ENCODE measurements at regions not wholly inside any gene's neighbourhood (a gene's known extent, or its start where the extent isn't known, plus 50 kb on each side); places are given as distances from the start of the nearest gene placed in this dataset.

DNA sequence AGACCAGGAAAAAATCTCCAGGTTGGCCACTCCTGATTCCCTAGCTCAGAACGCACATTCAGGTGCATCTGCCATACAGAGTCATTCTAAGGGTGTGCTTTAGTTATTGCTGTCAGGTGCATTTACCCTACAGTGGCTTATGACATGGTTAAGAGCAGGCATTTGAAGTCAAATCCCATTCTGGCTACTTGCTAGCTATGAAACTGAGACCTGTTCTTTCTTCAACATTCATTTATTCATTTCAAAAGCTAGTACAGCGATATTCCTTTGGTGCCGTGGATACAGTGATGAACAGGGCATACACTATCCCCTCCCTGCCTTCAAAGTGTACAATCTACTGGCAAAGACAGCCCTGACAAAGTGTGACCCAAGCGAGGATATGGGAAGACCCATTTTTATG lies 508.3 kb downstream of the NPIPA7 start:
- no peaks in the 10 kb centered on the region for H3K9me3 ChIP-seq (ENCODE audit: control insufficient read depth, low read depth, low read length)
- H3K9ac ChIP-seq (ENCODE audit: low read length): no peak overlapping the region
- H3K27ac ChIP-seq (ENCODE audit: low read length): no peak overlapping the region
- no peaks in the 10 kb centered on the region for H3K36me3 ChIP-seq (ENCODE audit: control insufficient read depth, low read depth, low read length)
- no peaks in the 10 kb centered on the region for H3K27me3 ChIP-seq (ENCODE audit: control insufficient read depth, insufficient read depth, low read length)
- no peak overlapping the region for H3K4me3 ChIP-seq (ENCODE audit: low read length)
- no peaks in the 10 kb centered on the region for H3K4me1 ChIP-seq (ENCODE audit: control insufficient read depth, low read depth, low read length)

DNA sequence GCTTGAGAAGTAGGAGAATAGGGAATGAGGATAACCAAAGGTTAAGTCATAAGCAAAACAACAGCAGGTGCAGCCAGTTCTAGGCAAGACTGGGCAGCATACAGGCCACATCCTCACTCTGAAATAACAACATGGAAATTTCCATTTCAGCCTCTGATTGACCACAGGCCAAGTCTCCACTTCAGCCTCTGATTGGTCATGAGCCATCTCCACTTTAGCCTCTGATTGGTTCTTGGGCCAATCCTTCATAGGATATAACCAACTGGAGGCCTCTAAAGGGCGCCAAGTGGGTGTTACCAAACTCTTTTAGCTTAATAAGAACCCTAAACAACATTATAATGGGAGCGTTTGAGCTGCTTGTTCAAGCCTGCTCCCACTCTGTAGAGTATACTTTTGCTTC lies 512.0 kb downstream of the NPIPA7 start:
- no peaks in the 10 kb centered on the region for H3K27me3 ChIP-seq (ENCODE audit: control insufficient read depth, insufficient read depth, low read length)
- H3K9ac ChIP-seq (ENCODE audit: low read length): no peak overlapping the region
- no peak overlapping the region for H3K4me3 ChIP-seq (ENCODE audit: low read length)
- no peaks in the 10 kb centered on the region for H3K36me3 ChIP-seq (ENCODE audit: control insufficient read depth, low read depth, low read length)
- H3K9me3 ChIP-seq (ENCODE audit: control insufficient read depth, low read depth, low read length): no peaks in the 10 kb centered on the region
- no peaks in the 10 kb centered on the region for H3K4me1 ChIP-seq (ENCODE audit: control insufficient read depth, low read depth, low read length)
- no peak overlapping the region for H3K27ac ChIP-seq (ENCODE audit: low read length)

DNA sequence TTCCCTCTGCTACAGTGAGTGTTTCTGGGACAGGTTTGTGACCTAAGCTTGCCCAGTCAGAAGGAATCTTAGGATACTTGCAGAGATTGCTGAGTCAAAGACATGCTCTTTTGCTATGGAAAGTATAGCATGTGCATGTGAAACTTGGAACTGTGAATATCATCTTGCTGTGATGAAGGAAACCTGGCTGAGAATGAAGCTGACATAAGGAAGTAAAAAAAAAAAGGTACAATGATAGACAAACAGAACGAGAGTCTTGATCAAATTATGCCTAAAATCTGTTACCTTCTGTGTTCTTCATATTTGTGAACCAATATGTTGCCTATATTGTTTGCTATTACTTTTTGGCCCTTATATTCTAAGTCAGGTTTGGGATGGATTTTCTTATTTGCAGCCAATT lies 525.7 kb downstream of the NPIPA7 start:
- no peak overlapping the region for H3K4me3 ChIP-seq (ENCODE audit: low read length)
- H3K36me3 ChIP-seq (ENCODE audit: control insufficient read depth, low read depth, low read length): no peaks in the 10 kb centered on the region
- H3K4me1 ChIP-seq (ENCODE audit: control insufficient read depth, low read depth, low read length): no peaks in the 10 kb centered on the region
- H3K27ac ChIP-seq (ENCODE audit: low read length): no peak overlapping the region
- no peaks in the 10 kb centered on the region for H3K27me3 ChIP-seq (ENCODE audit: control insufficient read depth, insufficient read depth, low read length)
- no peak overlapping the region for H3K9ac ChIP-seq (ENCODE audit: low read length)
- no peaks in the 10 kb centered on the region for H3K9me3 ChIP-seq (ENCODE audit: control insufficient read depth, low read depth, low read length)

DNA sequence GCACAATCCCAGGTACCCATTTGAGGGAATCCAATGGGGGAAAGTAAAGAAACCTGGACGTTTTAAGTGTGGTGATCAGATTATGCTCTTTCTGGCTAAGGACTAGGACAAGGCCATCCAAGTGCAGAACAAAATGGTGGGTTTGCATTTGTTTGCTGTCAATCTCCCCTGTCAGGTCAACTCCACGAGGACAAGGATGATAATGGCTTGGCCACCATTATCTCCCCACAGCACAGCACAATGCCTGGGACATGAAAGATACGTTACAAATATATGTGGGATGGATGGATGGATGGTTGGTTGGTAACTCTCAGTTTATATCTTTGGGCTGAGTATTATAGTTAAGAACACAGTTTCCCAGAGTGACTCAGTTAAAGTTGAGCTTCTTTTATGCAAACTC lies 526.9 kb downstream of the NPIPA7 start:
- no peaks in the 10 kb centered on the region for H3K36me3 ChIP-seq (ENCODE audit: control insufficient read depth, low read depth, low read length)
- H3K9me3 ChIP-seq (ENCODE audit: control insufficient read depth, low read depth, low read length): no peaks in the 10 kb centered on the region
- H3K4me1 ChIP-seq (ENCODE audit: control insufficient read depth, low read depth, low read length): no peaks in the 10 kb centered on the region
- no peak overlapping the region for H3K4me3 ChIP-seq (ENCODE audit: low read length)
- H3K9ac ChIP-seq (ENCODE audit: low read length): no peak overlapping the region
- H3K27me3 ChIP-seq (ENCODE audit: control insufficient read depth, insufficient read depth, low read length): no peaks in the 10 kb centered on the region
- no peak overlapping the region for H3K27ac ChIP-seq (ENCODE audit: low read length)

DNA sequence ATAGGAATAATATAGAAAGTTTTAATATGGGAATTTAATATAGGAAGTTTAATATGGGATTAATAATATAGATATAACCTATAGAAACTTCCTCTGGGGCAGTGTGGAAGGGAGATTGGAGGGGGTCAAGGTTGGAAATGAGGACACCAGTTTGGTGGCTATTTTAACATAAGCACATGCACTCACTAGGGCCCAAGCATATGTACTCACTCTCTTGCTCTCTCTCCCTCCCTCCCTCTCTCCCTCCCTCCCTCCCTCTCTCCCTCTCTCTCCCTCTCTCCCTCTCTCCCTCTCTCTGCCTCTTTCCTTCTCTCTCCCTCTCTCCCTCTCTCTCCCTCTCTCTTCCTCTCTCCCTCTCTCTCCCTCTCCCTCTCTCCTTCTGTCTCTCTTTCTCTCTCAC lies 528.1 kb downstream of the NPIPA7 start:
- Histone ChIP-seq H3K4me3 (ENCODE audit: low read length) (no peak overlapping the region), H3K9ac (ENCODE audit: low read length) (no peak overlapping the region), H3K9me3 (ENCODE audit: control insufficient read depth, low read depth, low read length) (no peaks in the 10 kb centered on the region), H3K4me1 (ENCODE audit: control insufficient read depth, low read depth, low read length) (no peaks in the 10 kb centered on the region), H3K27me3 (ENCODE audit: control insufficient read depth, insufficient read depth, low read length) (no peaks in the 10 kb centered on the region), H3K27ac (ENCODE audit: low read length) (no peak overlapping the region), H3K36me3 (ENCODE audit: control insufficient read depth, low read depth, low read length) (no peaks in the 10 kb centered on the region)

DNA sequence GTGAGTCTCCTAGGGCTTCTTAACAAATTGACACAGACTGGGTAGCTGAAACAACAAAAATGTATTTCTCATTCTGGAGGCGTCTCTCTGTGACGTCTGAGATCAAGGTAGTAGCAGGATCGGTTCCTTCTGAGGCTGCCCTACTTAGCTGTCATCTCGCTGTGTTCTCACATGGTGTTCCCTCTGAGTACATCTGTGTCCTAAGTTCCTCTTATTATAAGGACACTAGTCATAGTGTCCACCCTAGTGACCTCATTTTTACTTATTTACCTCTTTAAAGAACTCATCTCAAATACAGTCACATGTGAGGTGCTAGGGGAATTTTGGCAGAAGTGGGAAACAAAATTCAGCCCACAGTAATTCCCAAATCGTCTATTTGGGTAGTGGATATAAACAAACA lies 529.1 kb downstream of the NPIPA7 start:
- H3K27ac ChIP-seq (ENCODE audit: low read length): no peak overlapping the region

DNA sequence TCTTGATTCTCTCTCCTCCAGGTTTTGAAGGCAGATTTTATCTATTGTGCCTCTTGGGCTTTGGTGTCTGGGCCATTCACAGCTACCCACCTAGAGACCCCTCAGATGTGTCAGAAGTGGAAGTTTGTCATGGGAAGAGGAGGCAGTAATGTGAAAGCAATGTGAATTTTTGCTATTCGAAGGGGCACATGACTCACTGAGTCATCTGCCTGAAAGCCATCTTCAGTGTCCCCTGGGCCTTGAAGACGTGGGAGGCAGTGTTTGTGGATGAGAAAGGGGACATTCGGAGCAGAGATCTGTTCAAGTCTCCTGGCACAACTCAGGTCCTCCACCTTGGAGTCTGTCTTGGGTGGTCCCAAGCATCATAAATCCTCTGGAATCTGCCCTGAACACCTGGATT lies 530.2 kb downstream of the NPIPA7 start:
- Histone ChIP-seq H3K27ac (ENCODE audit: low read length) (no peak overlapping the region), H3K9me3 (ENCODE audit: control insufficient read depth, low read depth, low read length) (no peaks in the 10 kb centered on the region), H3K4me1 (ENCODE audit: control insufficient read depth, low read depth, low read length) (no peaks in the 10 kb centered on the region), H3K36me3 (ENCODE audit: control insufficient read depth, low read depth, low read length) (no peaks in the 10 kb centered on the region), H3K27me3 (ENCODE audit: control insufficient read depth, insufficient read depth, low read length) (no peaks in the 10 kb centered on the region), H3K9ac (ENCODE audit: low read length) (no peak overlapping the region), H3K4me3 (ENCODE audit: low read length) (no peak overlapping the region)

More for the DNA sequence above, 529.1 kb downstream of the NPIPA7 start:
- no peaks in the 10 kb centered on the region for H3K4me1 ChIP-seq (ENCODE audit: control insufficient read depth, low read depth, low read length)
- no peaks in the 10 kb centered on the region for H3K36me3 ChIP-seq (ENCODE audit: control insufficient read depth, low read depth, low read length)
- H3K27me3 ChIP-seq (ENCODE audit: control insufficient read depth, insufficient read depth, low read length): no peaks in the 10 kb centered on the region
- H3K4me3 ChIP-seq (ENCODE audit: low read length): no peak overlapping the region
- H3K9me3 ChIP-seq (ENCODE audit: control insufficient read depth, low read depth, low read length): no peaks in the 10 kb centered on the region
- H3K9ac ChIP-seq (ENCODE audit: low read length): no peak overlapping the region

DNA sequence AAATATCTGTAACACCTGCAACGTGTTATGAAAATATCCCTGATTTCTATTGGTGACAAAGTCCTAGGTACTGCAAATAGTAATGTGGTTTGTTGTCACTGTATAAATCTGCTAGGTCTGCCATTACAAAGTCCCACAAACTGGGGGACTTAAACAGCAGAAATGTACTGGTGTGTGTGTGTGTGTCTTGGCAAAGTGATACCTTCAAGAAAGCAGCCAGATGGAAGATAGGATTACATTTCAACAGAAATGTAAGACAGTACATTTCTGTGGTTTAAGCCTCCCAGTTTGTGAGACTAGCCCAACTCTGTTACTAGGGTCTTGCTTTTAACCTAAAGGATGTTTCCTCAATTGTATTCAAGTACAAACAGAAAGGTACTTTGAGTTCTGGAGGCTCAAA lies 531.7 kb downstream of the NPIPA7 start:
- Histone ChIP-seq H3K9ac (ENCODE audit: low read length) (no peak overlapping the region), H3K4me3 (ENCODE audit: low read length) (no peak overlapping the region), H3K27me3 (ENCODE audit: control insufficient read depth, insufficient read depth, low read length) (no peaks in the 10 kb centered on the region), H3K4me1 (ENCODE audit: control insufficient read depth, low read depth, low read length) (no peaks in the 10 kb centered on the region), H3K9me3 (ENCODE audit: control insufficient read depth, low read depth, low read length) (no peaks in the 10 kb centered on the region), H3K36me3 (ENCODE audit: control insufficient read depth, low read depth, low read length) (no peaks in the 10 kb centered on the region), H3K27ac (ENCODE audit: low read length) (no peak overlapping the region)

DNA sequence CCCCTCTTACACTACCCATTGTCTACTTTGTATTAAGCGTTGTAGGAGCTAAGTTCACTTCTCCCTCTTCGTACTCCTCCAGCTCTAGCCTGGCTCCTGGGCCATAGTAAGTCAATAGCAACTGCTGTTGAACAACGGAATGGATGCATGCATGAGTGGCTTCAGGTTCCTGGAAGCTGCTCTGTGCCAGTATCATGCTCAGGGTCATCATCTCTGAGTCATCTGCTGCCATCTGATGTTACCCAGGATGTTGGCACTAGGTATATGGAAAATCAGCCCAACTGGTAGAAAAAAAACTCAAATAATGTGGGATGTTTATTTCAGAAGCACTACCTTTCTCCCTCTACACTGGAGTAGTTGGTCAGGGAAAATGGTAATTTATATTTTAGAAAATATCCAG lies 536.8 kb downstream of the NPIPA7 start:
- H3K9me3 ChIP-seq (ENCODE audit: control insufficient read depth, low read depth, low read length): no peaks in the 10 kb centered on the region
- H3K4me3 ChIP-seq (ENCODE audit: low read length): no peak overlapping the region
- no peaks in the 10 kb centered on the region for H3K4me1 ChIP-seq (ENCODE audit: control insufficient read depth, low read depth, low read length)
- H3K36me3 ChIP-seq (ENCODE audit: control insufficient read depth, low read depth, low read length): no peaks in the 10 kb centered on the region
- H3K27me3 ChIP-seq (ENCODE audit: control insufficient read depth, insufficient read depth, low read length): no peaks in the 10 kb centered on the region
- no peak overlapping the region for H3K27ac ChIP-seq (ENCODE audit: low read length)
- no peak overlapping the region for H3K9ac ChIP-seq (ENCODE audit: low read length)

DNA sequence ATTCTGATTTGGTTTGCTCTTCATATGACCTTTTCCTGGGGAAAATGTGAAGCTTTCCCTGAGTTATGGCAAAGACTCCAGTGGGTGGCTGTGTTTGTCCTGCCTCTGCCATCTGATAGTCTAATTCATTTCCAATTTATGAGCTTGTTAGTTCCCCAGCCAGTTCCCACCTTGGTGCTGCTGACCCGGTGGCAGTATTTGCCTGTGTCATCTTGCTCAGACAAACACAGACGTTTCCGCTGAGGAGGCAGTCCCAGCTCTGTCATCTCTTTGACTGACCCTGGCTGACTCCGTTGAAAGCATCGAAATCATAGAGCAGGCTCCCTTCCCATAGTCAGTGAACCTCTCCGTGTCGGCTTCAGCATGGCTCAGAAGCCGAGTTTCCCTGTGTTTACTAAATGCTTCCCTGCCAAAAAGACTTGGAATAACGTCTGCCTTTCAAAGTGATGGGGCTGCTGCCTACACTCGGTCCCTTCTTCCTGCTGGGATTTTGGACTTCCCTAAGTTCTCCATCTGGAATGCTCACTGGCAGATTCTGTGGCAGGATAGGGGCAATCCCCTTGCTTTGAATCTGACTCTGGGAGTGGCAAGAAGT lies 538.3 kb downstream of the NPIPA7 start:
- Histone ChIP-seq H3K27me3 (ENCODE audit: control insufficient read depth, insufficient read depth, low read length) (no peaks in the 10 kb centered on the region), H3K9ac (ENCODE audit: low read length) (no peak overlapping the region), H3K36me3 (ENCODE audit: control insufficient read depth, low read depth, low read length) (no peaks in the 10 kb centered on the region), H3K27ac (ENCODE audit: low read length) (no peak overlapping the region), H3K4me1 (ENCODE audit: control insufficient read depth, low read depth, low read length) (no peaks in the 10 kb centered on the region), H3K9me3 (ENCODE audit: control insufficient read depth, low read depth, low read length) (no peaks in the 10 kb centered on the region), H3K4me3 (ENCODE audit: low read length) (no peak overlapping the region)

DNA sequence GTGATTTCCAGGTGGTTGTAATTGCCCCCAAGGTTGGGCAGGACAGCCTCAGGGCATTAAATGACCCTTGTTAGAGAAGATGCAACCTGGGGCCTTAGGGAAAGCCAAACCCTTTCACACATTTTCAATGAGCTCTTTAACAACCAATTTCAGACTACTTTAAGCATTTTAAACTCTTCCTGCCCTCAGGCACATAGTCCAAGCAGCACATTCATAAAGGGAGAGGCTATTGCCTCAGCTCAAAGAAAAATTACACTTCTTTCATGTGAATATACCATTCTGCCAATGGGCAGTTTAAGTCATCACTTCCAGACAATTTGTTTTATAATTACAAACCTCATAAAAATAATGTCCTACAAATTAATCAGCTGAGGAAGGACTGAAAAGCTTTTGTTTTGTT lies 544.5 kb downstream of the NPIPA7 start:
- Histone ChIP-seq H3K36me3 (ENCODE audit: control insufficient read depth, low read depth, low read length) (no peaks in the 10 kb centered on the region), H3K9ac (ENCODE audit: low read length) (no peak overlapping the region), H3K9me3 (ENCODE audit: control insufficient read depth, low read depth, low read length) (no peaks in the 10 kb centered on the region), H3K27me3 (ENCODE audit: control insufficient read depth, insufficient read depth, low read length) (no peaks in the 10 kb centered on the region), H3K27ac (ENCODE audit: low read length) (no peak overlapping the region), H3K4me3 (ENCODE audit: low read length) (no peak overlapping the region), H3K4me1 (ENCODE audit: control insufficient read depth, low read depth, low read length) (no peaks in the 10 kb centered on the region)

DNA sequence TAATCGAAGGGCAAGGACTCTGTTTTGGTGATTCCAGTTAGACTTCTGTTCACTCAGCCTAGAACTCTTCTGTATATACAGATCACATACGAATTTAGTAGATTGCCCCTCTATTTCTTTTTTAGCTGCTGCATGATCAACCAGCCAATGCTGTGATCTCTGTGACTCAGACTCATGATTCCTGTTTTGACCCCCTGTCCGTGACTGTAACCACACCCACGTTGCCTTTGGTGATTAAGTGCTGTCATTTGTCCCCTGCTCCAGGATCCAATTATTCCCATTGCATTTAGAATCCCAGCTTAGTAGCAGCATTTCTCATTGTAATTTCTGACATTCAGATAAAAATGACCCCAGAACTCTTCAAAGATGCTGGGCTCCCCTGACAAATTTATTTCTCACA lies 545.7 kb downstream of the NPIPA7 start:
- Histone ChIP-seq H3K9me3 (ENCODE audit: control insufficient read depth, low read depth, low read length) (no peaks in the 10 kb centered on the region), H3K4me3 (ENCODE audit: low read length) (no peak overlapping the region)

More for the DNA sequence above, 545.7 kb downstream of the NPIPA7 start:
- Histone ChIP-seq H3K27ac (ENCODE audit: low read length) (no peak overlapping the region), H3K4me1 (ENCODE audit: control insufficient read depth, low read depth, low read length) (no peaks in the 10 kb centered on the region), H3K36me3 (ENCODE audit: control insufficient read depth, low read depth, low read length) (no peaks in the 10 kb centered on the region), H3K9ac (ENCODE audit: low read length) (no peak overlapping the region), H3K27me3 (ENCODE audit: control insufficient read depth, insufficient read depth, low read length) (no peaks in the 10 kb centered on the region)

All from iPS-18a (cell line).